ENCODE measurements at regions not wholly inside any gene's neighbourhood (a gene's known extent, or its start where the extent isn't known, plus 50 kb on each side); places are given as distances from the start of the nearest gene placed in this dataset.

DNA sequence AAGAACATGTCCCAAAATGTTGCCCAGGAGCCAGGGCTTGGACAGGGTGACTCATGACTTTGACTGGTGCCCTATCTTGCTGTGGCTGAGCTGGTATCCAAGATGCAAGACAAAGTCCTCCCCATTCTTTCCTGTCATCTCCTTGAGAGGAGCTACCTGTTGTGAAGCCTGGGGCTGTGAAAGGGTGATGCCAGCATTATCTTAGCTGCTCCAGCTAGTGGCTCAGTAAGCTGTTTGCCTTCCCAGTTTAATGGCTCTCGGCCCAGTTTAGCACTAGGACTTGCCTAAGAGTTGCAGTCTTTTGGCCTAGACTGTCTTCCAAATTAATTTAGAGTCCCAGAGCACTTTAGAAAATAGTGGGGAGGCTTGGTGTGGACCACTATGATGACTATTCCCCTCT is 424.3 kb upstream of the NRG3 start:
- H3K4me2 ChIP-seq: no peak overlapping the region
- no peaks in the 10 kb centered on the region for H3K9me2 ChIP-seq
- no peak overlapping the region for H3K9ac ChIP-seq
- H3K9me3 ChIP-seq: peaks cover 10% of the 10 kb centered on the region; the same call in 1 of the 2 replicates
- DNase-seq: no peak
- WGBS (ENCODE audit: low lambda C conversion rate): 0% methylated on average over 1 of the region's 1 CpG
- no peaks in the 10 kb centered on the region for H3K4me1 ChIP-seq (ENCODE audit: control insufficient read depth in 1 of 2, insufficient read depth in 2 of 2, low read depth in 1 of 2, low read length in 1 of 2)
- POLR2A ChIA-PET: no interaction called here
- H4K20me1 ChIP-seq (ENCODE audit: insufficient read depth): no peaks in the 10 kb centered on the region
- H3K4me3 ChIP-seq (ENCODE audit: low read depth in 2 of 2, low read length in 1 of 2): no peak overlapping the region
- CTCF ChIA-PET: interaction anchor here (0.7 kb wide), 1 partner anchor 37 kb away, joined by 3 read pairs; no protein-coding TSS in a partner anchor
- H3K27me3 ChIP-seq (ENCODE audit: insufficient read depth): no peaks in the 10 kb centered on the region
- no peaks in the 10 kb centered on the region for H3K79me2 ChIP-seq (ENCODE audit: insufficient read depth)
- TF ChIP-seq TEAD4 (IDR thresholded peaks at IDR 0.05; ENCODE audit: borderline replicate concordance, insufficient read depth) (no peak), RFX5 (IDR thresholded peaks at IDR 0.05; ENCODE audit: low read length) (no peak), NFIC (IDR thresholded peaks at IDR 0.05; ENCODE audit: borderline replicate concordance) (no peak), TCF12 (IDR thresholded peaks at IDR 0.05) (no peak), RCOR1 (IDR thresholded peaks at IDR 0.05; ENCODE audit: low read length) (no peak), YY1 (IDR thresholded peaks at IDR 0.05; ENCODE audit: low read depth) (no peak), NRF1 (IDR thresholded peaks at IDR 0.05; ENCODE audit: low read depth, low read length) (no peak), USF1 (IDR thresholded peaks at IDR 0.05; ENCODE audit: borderline replicate concordance, low read depth) (no peak), JUND (IDR thresholded peaks at IDR 0.05) (no peak)
- TF ChIP-seq, protein P1, sequence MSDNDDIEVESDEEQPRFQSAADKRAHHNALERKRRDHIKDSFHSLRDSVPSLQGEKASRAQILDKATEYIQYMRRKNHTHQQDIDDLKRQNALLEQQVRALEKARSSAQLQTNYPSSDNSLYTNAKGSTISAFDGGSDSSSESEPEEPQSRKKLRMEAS (IDR thresholded peaks at IDR 0.05; ENCODE audit: low read depth): no peak
- TF ChIP-seq, protein P2, sequence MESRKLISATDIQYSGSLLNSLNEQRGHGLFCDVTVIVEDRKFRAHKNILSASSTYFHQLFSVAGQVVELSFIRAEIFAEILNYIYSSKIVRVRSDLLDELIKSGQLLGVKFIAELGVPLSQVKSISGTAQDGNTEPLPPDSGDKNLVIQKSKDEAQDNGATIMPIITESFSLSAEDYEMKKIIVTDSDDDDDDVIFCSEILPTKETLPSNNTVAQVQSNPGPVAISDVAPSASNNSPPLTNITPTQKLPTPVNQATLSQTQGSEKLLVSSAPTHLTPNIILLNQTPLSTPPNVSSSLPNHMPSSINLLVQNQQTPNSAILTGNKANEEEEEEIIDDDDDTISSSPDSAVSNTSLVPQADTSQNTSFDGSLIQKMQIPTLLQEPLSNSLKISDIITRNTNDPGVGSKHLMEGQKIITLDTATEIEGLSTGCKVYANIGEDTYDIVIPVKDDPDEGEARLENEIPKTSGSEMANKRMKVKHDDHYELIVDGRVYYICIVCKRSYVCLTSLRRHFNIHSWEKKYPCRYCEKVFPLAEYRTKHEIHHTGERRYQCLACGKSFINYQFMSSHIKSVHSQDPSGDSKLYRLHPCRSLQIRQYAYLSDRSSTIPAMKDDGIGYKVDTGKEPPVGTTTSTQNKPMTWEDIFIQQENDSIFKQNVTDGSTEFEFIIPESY (IDR thresholded peaks at IDR 0.05; ENCODE audit: borderline replicate concordance, low read depth): no peak
- H3F3A ChIP-seq (replicated peaks; ENCODE audit: insufficient read depth): no peaks in the 10 kb centered on the region
- H2AFZ ChIP-seq (ENCODE audit: low read depth): no peak overlapping the region
- H3K36me3 ChIP-seq (replicated peaks in 1 of 2; ENCODE audit: control insufficient read depth in 1 of 2, insufficient read depth in 2 of 2, low read length in 1 of 2): no peaks in the 10 kb centered on the region
- no peak overlapping the region for H3K27ac ChIP-seq (ENCODE audit: low read depth in 2 of 2, low read length in 1 of 2)

- Histone ChIP-seq H3K4me1 (ENCODE audit: control insufficient read depth in 1 of 2, insufficient read depth in 2 of 2, low read depth in 1 of 2, low read length in 1 of 2) (no peaks in the 10 kb centered on the region; a peak in 1 of 4 replicates), H3K9me2 (0 out of 2 replicates have a peak, but pooled peaks cover 2% of the 10 kb centered on the region), H3K4me3 (ENCODE audit: low read depth in 2 of 2, low read length in 1 of 2) (no peak overlapping the region), H4K20me1 (ENCODE audit: insufficient read depth) (no peaks in the 10 kb centered on the region), H3K79me2 (ENCODE audit: insufficient read depth) (no peaks in the 10 kb centered on the region), H3K9me3 (peaks cover 7% of the 10 kb centered on the region), H3K9ac (no peak overlapping the region), H3K27ac (ENCODE audit: low read depth in 2 of 2, low read length in 1 of 2) (no peak overlapping the region), H3F3A (replicated peaks; ENCODE audit: insufficient read depth) (no peaks in the 10 kb centered on the region), H3K4me2 (no peak overlapping the region), H3K36me3 (replicated peaks in 1 of 2; ENCODE audit: control insufficient read depth in 1 of 2, insufficient read depth in 2 of 2, low read length in 1 of 2) (no peaks in the 10 kb centered on the region), H2AFZ (ENCODE audit: low read depth) (no peak overlapping the region), H3K27me3 (ENCODE audit: insufficient read depth) (no peaks in the 10 kb centered on the region)
- CTCF ChIA-PET: no interaction called here
- POLR2A ChIA-PET: no interaction called here
- peak; percentile 3 for DNase-seq
- WGBS (ENCODE audit: low lambda C conversion rate): 30% methylated on average over 6 of the region's 11 CpGs
- TF ChIP-seq TCF12 (IDR thresholded peaks at IDR 0.05) (no peak), TAF1 (IDR thresholded peaks at IDR 0.05; ENCODE audit: borderline replicate concordance, low read depth, low read length) (no peak), GATA2 (CRISPR knock-in tag; IDR thresholded peaks at IDR 0.05) (no peak), CTCF (IDR thresholded peaks at IDR 0.05) (no peak), RAD21 (IDR thresholded peaks at IDR 0.05; ENCODE audit: low read length) (no peak), CHD2 (IDR thresholded peaks at IDR 0.05; ENCODE audit: low read length, partially characterized antibody) (no peak), JUND (IDR thresholded peaks at IDR 0.05) (no peak)
These were observed 402.0 kb upstream of the NRG3 start for GRCh38 chr10:81472927-81473470.
